ENCODE measurements at regions not wholly inside any gene's neighbourhood (a gene's known extent, or its start where the extent isn't known, plus 50 kb on each side); places are given as distances from the start of the nearest gene placed in this dataset.

- TF ChIP-seq CTCF (IDR thresholded peaks at IDR 0.05) (no peak), POLR2AphosphoS5 (IDR thresholded peaks at IDR 0.05) (no peak)
These were observed 122.0 kb upstream of the ST6GAL2 start for GRCh38 chr2:107007927-107008326.
